HFF-Myc (cell line): ENCODE measurements at regions not wholly inside any gene's neighbourhood (a gene's known extent, or its start where the extent isn't known, plus 50 kb on each side); places are given as distances from the start of the nearest gene placed in this dataset.

ENCODE experiments used
- DNase-seq: peaks from one replicate; pipeline ENCODE4 v3.0.0-alpha.2; 2011; ENCODE audit warnings: low read depth; ENCODE audit errors: extremely low read depth
- H3K4me3 ChIP-seq: replicated peaks from 2 replicates; pipeline ENCODE4 v1.5.1; 2011; ENCODE audit warnings: low read depth, mild to moderate bottlenecking, control low read depth, low read length
- TF ChIP-seq, protein P1 (sequence below): IDR thresholded peaks from 2 replicates; pipeline ENCODE4 v1.5.1; 2012; ENCODE audit warnings: mild to moderate bottlenecking, low read depth, low read length, control low read depth; ENCODE audit errors: missing control alignments

DNA sequence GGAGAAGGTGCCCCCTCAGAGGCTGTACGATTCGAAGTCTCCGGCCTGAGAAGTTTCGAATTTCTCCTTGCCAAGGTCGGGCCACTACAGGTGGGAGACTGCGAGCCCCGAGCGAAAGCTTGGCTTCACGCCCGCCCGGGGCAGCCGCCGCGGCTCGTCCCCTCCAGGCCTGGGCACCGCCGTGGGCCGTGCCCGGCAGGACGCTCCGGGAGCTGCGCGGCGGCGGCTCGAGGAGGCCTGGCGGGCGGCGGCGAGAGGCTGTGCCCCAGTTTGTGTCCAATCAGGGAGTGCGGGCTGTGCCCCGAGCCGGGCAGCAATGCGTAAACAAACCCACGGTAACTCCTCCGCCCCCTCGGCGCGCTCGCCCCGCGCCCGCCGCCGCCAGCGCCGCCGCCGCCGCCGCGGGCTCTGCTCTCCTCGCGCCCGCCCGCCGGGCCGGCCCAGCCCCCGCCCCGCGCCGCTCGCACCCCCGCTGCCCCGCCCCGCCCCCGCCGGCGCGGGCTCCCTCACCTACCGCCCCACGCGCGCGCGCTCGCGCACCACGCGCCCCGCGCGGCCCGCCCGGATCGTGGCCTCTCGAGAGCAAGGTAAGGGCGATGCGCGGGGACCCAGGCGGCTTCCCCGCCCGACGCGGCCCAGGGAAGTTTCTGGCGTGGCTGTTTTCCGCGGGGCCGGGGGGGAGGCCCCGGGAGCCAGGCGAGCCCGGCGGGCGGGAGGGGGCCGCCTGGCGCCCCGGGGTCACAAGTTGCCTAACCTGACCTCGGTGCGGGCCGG lies 57.8 kb upstream of the PCGF5 start:
- no peak for DNase-seq
- TF ChIP-seq, protein P1, sequence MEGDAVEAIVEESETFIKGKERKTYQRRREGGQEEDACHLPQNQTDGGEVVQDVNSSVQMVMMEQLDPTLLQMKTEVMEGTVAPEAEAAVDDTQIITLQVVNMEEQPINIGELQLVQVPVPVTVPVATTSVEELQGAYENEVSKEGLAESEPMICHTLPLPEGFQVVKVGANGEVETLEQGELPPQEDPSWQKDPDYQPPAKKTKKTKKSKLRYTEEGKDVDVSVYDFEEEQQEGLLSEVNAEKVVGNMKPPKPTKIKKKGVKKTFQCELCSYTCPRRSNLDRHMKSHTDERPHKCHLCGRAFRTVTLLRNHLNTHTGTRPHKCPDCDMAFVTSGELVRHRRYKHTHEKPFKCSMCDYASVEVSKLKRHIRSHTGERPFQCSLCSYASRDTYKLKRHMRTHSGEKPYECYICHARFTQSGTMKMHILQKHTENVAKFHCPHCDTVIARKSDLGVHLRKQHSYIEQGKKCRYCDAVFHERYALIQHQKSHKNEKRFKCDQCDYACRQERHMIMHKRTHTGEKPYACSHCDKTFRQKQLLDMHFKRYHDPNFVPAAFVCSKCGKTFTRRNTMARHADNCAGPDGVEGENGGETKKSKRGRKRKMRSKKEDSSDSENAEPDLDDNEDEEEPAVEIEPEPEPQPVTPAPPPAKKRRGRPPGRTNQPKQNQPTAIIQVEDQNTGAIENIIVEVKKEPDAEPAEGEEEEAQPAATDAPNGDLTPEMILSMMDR: no peak
- peak overlapping the region; percentile 63 for H3K4me3 ChIP-seq

DNA sequence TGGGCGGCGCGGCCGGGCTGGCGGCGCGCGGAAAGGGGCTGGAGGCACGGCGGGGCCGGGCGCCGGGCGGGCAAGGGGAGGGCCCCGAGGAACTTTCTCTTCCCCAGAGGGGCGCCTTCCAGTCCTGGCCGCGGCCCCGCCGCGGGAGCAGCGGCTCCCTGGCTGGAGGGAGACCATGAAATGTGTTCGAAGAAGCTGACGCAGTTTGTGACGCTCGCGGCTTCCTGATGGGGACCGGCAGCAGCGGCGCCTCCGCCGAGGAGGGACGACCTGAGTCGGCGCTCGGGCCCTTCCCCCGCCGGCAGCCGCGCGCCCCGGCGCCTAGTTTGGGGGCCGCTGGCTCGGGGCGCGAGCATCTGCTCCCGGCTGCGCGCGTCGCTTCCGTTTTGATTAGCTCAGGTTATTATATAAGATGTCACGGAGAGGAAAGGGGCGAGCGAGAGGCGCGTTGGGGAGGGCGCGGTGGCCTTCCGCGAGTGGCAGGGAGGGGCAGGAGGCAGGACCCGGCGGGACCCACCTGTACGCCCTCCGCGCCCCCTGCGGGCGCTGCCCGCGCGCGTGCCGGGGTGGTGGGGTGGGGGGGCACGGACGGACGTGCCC lies 57.1 kb upstream of the PCGF5 start:
- DNase-seq: no peak
- TF ChIP-seq, protein P1: no peak
- peak overlapping the region; percentile 63 for H3K4me3 ChIP-seq

DNA sequence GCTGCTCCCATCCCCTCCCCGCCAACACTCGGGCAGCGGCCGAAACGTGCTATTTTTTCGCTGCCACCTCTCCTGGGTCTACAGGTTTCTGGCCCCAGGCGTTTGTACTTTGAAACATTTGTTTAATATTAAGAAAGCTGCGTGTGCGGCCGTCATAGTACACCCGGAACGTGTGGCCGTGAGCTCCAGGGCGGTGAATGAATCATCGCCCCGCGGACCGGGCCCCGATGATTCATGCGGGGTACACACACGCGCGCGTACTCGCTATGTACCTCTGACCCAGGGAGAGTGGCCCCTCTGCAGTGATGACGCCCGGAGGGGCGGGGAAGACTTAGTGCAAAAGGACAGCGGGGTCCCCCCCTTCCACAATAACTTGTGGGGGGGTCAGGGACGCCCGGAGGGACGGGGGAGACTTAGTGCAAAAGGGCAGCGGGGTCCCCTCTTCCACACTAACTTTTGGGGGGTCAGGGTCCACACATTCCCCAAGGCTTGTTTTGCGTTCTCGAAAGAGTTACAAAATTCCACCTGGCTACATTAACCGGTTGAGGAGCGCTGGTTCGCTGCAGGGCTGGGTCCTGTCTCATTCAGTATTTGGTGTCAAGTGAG lies 56.5 kb upstream of the PCGF5 start:
- DNase-seq: no peak
- TF ChIP-seq, protein P1: no peak
- peak overlapping the region; percentile 63 for H3K4me3 ChIP-seq

DNA sequence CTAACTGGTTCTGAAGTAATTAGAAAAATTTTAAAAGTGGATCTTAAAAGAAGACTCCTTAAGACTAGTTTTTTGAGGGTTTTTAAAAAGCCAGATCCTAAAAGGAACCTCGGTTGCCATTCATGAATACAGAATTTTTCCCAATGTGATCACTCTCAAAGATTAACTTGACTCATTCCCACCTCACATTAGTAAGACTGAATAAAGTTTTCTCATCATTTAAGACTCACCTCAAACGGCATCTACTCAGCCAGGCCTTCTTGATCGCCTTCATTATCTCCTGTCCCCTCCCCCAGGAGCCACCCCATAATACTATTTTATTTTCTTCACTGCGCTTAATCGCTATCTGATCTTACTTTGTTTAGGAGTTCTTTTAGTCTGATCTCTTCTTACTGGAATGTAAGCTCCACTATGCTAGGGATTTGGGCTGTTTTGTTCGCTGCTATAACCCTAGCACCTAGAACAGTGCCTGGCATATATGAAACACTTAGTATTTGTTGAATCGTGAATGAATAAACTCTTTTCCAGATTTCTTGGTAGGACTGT lies 55.9 kb upstream of the PCGF5 start:
- DNase-seq: no peak
- H3K4me3 ChIP-seq: no peak overlapping the region; the same call in 1 of the 2 replicates
- TF ChIP-seq, protein P1: no peak

DNA sequence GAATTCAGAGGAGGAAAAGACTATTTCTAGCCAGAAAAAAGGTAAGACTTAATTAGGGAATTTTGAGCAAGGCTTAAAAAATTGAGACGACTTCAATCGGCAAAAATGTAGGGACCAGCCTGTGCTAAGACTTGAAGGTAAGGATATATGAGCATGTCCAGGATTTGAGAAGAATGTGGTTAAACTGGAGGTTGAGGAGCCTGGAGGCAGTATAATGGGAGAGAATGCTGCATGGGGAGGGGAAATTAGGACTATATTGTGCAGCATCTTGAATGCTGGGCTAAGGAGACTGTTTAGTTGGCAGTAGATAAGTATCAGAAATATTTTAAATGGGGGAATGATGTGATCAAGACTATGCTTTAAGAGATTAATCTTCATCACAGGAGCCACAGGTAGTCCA lies 53.1 kb upstream of the PCGF5 start:
- TF ChIP-seq, protein P1: no peak
- H3K4me3 ChIP-seq: no peak overlapping the region
- DNase-seq: no peak

DNA sequence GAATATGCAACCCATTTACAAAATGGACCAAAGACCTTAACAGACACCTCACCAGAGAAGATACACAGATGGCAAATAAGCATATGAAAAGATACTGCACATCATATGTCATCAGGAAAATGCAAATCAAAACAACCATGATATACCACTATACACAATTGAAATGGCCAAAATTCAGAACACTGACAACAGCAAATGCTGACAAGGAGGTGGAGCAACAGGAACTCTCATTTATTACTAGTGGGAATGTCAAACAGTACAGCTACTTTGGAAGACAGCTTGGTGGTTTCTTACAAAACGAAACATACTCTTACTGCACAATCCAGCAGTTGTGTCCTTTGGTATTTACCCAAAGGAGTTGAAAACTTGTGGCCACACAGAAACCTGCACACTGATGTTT lies 50.0 kb upstream of the PCGF5 start:
- H3K4me3 ChIP-seq: no peak overlapping the region
- TF ChIP-seq, protein P1: no peak
- DNase-seq: no peak
